ENCODE measurements at regions not wholly inside any gene's neighbourhood (a gene's known extent, or its start where the extent isn't known, plus 50 kb on each side); places are given as distances from the start of the nearest gene placed in this dataset.

DNA sequence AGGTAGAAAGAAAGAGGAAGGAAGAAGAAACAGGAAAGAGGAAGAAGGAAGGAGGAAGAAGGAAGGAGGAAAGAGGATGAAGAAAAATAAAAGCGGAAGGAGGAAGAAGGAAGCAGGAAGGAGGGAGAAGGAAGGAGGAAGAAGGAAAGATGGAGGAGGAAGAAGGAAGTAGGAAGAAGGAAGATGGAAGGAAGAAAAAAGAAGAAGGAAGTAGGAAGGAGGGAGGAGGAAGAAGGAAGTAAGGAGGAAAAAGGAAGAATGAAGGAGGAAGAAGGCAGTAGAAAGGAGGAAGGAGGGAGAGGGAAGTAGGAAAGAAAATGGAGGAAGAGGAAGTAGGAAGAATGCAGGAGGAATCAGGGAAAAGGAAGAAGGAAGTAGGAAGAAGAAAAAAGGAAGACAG is 191.1 kb upstream of the TBL1X start:
- TF ChIP-seq EZH2 (IDR thresholded peaks at IDR 0.05; ENCODE audit: low read length) = no peak
- TF ChIP-seq, protein P1, sequence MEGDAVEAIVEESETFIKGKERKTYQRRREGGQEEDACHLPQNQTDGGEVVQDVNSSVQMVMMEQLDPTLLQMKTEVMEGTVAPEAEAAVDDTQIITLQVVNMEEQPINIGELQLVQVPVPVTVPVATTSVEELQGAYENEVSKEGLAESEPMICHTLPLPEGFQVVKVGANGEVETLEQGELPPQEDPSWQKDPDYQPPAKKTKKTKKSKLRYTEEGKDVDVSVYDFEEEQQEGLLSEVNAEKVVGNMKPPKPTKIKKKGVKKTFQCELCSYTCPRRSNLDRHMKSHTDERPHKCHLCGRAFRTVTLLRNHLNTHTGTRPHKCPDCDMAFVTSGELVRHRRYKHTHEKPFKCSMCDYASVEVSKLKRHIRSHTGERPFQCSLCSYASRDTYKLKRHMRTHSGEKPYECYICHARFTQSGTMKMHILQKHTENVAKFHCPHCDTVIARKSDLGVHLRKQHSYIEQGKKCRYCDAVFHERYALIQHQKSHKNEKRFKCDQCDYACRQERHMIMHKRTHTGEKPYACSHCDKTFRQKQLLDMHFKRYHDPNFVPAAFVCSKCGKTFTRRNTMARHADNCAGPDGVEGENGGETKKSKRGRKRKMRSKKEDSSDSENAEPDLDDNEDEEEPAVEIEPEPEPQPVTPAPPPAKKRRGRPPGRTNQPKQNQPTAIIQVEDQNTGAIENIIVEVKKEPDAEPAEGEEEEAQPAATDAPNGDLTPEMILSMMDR (optimal IDR thresholded peaks at IDR 0.05 in 1 of 3, IDR thresholded peaks at IDR 0.05 in 1 of 3, conservative IDR thresholded peaks at IDR 0.05 in 1 of 3; ENCODE audit: extremely low read depth in 1 of 3, insufficient read depth in 2 of 3, low read length in 3 of 3) = no peak

All from keratinocyte (primary cell).